KMS-11 (cell line): ENCODE measurements at regions not wholly inside any gene's neighbourhood (a gene's known extent, or its start where the extent isn't known, plus 50 kb on each side); places are given as distances from the start of the nearest gene placed in this dataset.

Source experiments
- H2AFZ ChIP-seq: fragments of 200-600 bp; sonication (generic); 2 replicates; pipeline ENCODE4 v1.6.1; 2016; ENCODE audit warnings: antibody characterized with exemption, mixed run types, low read depth
- H3K27ac ChIP-seq: fragments of 200-600 bp; sonication (generic); 2 replicates; pipeline ENCODE4 v1.6.1; 2016; ENCODE audit warnings: mild to moderate bottlenecking, mixed run types
- H3K27me3 ChIP-seq: fragments of 200-600 bp; sonication (generic); 2 replicates; pipeline ENCODE4 v1.6.1; 2017; ENCODE audit warnings: mild to moderate bottlenecking, low read depth, mixed run types, moderate library complexity; ENCODE audit not compliant: insufficient read depth
- H3K36me3 ChIP-seq: fragments of 200-600 bp; sonication (generic); 2 replicates; pipeline ENCODE4 v1.6.1; 2017; ENCODE audit warnings: mild to moderate bottlenecking, mixed run types; ENCODE audit not compliant: insufficient read depth
- H3K4me1 ChIP-seq: fragments of 200-600 bp; sonication (generic); 2 replicates; pipeline ENCODE4 v1.6.1; 2016; ENCODE audit warnings: mild to moderate bottlenecking, low read depth, mixed run types; ENCODE audit not compliant: poor library complexity, severe bottlenecking
- H3K4me2 ChIP-seq: fragments of 200-600 bp; sonication (generic); 2 replicates; pipeline ENCODE4 v1.7.0; 2016; ENCODE audit warnings: mild to moderate bottlenecking, mixed run types
- H3K4me3 ChIP-seq: fragments of 200-600 bp; sonication (generic); IDR thresholded peaks from 2 replicates; pipeline ENCODE4 v1.6.1; 2017; ENCODE audit warnings: low read depth, low read length, mixed read lengths; ENCODE audit not compliant: insufficient read depth
- H3K79me2 ChIP-seq: fragments of 200-600 bp; sonication (generic); 2 replicates; pipeline ENCODE4 v1.6.1; 2016; ENCODE audit warnings: low read depth, mixed run types; ENCODE audit not compliant: insufficient read depth
- H3K9ac ChIP-seq: fragments of 200-600 bp; sonication (generic); 2 replicates; pipeline ENCODE4 v1.6.1; 2016; ENCODE audit warnings: mild to moderate bottlenecking, mixed run types
- H4K20me1 ChIP-seq: fragments of 200-600 bp; sonication (generic); 2 replicates; pipeline ENCODE4 v1.6.1; 2016; ENCODE audit warnings: mild to moderate bottlenecking, mixed run types; ENCODE audit not compliant: insufficient read depth
- TF ChIP-seq, protein P1 (sequence below): fragments of 200-600 bp; sonication (generic); conservative IDR thresholded peaks from 2 replicates; pipeline ENCODE4 v1.6.1; 2017; ENCODE audit warnings: low read depth, mild to moderate bottlenecking, antibody characterized with exemption, low read length, moderate library complexity, mixed read lengths

DNA sequence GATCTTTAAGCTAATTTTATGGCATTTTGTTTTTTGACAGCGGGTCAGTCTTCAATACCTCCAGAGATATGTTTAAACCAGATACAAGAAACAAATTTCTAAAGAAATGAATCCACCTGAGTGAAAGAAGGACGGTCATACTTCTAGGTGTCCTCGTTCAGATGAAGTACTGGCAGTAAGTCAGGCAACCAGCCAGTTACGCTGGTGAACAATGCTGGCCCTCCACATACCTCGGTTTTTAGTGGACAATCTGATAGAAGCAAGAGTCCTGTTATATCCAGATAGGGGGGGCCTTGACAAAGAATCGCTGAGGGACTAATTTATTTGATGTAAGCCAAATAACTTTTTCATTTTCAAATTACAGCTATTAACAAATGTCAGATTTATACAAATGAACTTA, 266.4 kb upstream of the KLF14 start:
- Histone ChIP-seq H3K9ac (no peak overlapping the region), H2AFZ (no peak overlapping the region), H3K36me3 (no peaks in the 10 kb centered on the region), H4K20me1 (no peaks in the 10 kb centered on the region), H3K79me2 (peaks cover 6% of the 10 kb centered on the region; the same call in 1 of the 2 replicates), H3K27ac (no peak overlapping the region), H3K4me3 (no peak overlapping the region), H3K4me1 (peaks cover 3% of the 10 kb centered on the region), H3K4me2 (no peak overlapping the region), H3K27me3 (no peaks in the 10 kb centered on the region)
- TF ChIP-seq, protein P1, sequence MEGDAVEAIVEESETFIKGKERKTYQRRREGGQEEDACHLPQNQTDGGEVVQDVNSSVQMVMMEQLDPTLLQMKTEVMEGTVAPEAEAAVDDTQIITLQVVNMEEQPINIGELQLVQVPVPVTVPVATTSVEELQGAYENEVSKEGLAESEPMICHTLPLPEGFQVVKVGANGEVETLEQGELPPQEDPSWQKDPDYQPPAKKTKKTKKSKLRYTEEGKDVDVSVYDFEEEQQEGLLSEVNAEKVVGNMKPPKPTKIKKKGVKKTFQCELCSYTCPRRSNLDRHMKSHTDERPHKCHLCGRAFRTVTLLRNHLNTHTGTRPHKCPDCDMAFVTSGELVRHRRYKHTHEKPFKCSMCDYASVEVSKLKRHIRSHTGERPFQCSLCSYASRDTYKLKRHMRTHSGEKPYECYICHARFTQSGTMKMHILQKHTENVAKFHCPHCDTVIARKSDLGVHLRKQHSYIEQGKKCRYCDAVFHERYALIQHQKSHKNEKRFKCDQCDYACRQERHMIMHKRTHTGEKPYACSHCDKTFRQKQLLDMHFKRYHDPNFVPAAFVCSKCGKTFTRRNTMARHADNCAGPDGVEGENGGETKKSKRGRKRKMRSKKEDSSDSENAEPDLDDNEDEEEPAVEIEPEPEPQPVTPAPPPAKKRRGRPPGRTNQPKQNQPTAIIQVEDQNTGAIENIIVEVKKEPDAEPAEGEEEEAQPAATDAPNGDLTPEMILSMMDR = no peak

DNA sequence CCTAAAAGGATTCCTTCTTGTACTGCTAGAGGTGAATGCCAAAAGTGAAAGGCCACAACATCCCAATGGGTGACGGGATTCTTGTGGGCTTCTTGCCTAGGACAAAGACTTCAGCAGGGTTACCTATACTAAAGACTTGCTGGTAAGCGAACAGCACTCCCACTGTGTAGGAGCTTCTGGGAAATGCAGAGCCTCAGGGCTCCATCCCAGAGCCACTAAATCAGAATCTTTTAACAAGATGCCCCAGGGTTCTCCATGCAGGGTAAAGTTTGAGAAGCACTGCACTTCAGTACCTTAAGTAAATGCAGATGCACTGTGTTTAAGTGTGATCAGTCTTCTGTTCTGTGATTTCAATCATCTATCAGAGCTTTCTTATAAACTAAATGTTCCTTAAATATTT, 266.9 kb upstream of the KLF14 start:
- Histone ChIP-seq H3K79me2 (peaks cover 8% of the 10 kb centered on the region; the same call in 1 of the 2 replicates), H3K4me1 (peaks cover 3% of the 10 kb centered on the region), H3K27ac (no peak overlapping the region)

DNA sequence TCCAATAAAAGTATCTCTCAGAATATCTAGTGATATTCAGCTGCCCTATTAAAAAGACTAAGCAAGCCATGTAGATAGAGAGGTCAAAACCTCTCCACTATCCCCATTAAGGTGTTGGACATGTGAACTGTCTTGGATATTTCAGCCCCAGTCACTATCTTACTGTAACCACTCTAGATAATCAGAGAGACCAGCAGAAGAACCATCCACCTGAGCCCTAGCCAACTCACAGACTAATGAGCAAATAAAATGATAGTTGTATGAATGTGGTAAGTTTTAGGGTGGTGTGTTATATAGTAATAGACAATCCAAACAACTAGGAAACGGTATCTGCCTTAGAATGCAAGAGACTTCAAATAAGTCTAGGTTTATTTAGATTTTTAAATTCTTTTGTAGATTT, 268.6 kb upstream of the KLF14 start:
- Histone ChIP-seq H3K27me3 (no peaks in the 10 kb centered on the region), H3K4me2 (no peak overlapping the region), H2AFZ (no peak overlapping the region), H3K4me1 (peaks cover 3% of the 10 kb centered on the region), H3K36me3 (no peaks in the 10 kb centered on the region), H4K20me1 (no peaks in the 10 kb centered on the region), H3K4me3 (no peak overlapping the region), H3K27ac (no peak overlapping the region), H3K79me2 (peaks cover 8% of the 10 kb centered on the region; the same call in 1 of the 2 replicates), H3K9ac (no peak overlapping the region)
- TF ChIP-seq, protein P1 = no peak

More for the DNA sequence above, 266.9 kb upstream of the KLF14 start:
- Histone ChIP-seq H4K20me1 (no peaks in the 10 kb centered on the region), H2AFZ (no peak overlapping the region), H3K4me2 (no peak overlapping the region), H3K4me3 (no peak overlapping the region), H3K9ac (no peak overlapping the region), H3K36me3 (no peaks in the 10 kb centered on the region), H3K27me3 (no peaks in the 10 kb centered on the region)
- TF ChIP-seq, protein P1 = no peak

DNA sequence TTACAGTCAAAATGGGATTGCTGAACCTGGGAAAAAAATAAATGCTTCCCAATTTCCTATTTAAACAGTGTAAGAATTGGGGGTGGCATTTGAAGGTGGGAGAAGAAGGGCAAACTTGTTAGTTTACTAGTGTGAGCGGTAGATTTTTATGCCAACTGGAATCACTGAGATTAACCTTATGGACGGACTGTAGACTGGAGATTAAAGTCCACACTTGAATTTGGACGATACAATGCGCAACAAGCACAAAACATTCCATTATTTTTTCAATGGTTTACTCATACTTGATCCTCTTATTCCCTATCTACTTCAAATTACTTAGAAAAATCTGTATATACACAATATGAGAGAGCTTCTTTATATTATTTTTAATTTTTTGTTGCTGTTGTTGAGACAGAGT, 269.6 kb upstream of the KLF14 start:
- Histone ChIP-seq H3K27me3 (no peaks in the 10 kb centered on the region), H4K20me1 (no peaks in the 10 kb centered on the region), H3K9ac (no peak overlapping the region), H3K79me2 (peaks cover 8% of the 10 kb centered on the region; the same call in 1 of the 2 replicates), H3K27ac (no peak overlapping the region), H2AFZ (no peak overlapping the region), H3K4me1 (peaks cover 3% of the 10 kb centered on the region), H3K36me3 (no peaks in the 10 kb centered on the region), H3K4me3 (no peak overlapping the region), H3K4me2 (no peak overlapping the region)
- TF ChIP-seq, protein P1 = no peak
